OCI-LY1 (cell line): ENCODE measurements at regions not wholly inside any gene's neighbourhood (a gene's known extent, or its start where the extent isn't known, plus 50 kb on each side); places are given as distances from the start of the nearest gene placed in this dataset.
"Not testable (repeated sequence)": the region's sequence is repeated elsewhere in the genome, so short reads cannot be mapped to it uniquely, and the experiment has no call there.

Experiments used
- CTCF ChIP-seq: fragments of 200-600 bp; sonication (generic), shearing (Covaris generic); IDR thresholded peaks from 2 replicates; pipeline ENCODE4 v1.5.1; 2017; ENCODE audit warnings: mild to moderate bottlenecking, antibody characterized with exemption, low read length, moderate library complexity, mixed read lengths
- EZH2 ChIP-seq: fragments of 200-600 bp; sonication (generic), shearing (Covaris generic); IDR thresholded peaks from 2 replicates; pipeline ENCODE4 v1.8.0; 2017; ENCODE audit warnings: borderline replicate concordance, mixed run types, mild to moderate bottlenecking, antibody characterized with exemption, low read length, moderate library complexity, mixed read lengths

GRCh38 chr7:73170415-73170814 lies 84.6 kb upstream of the SPDYE9 start:
- not testable (repeated sequence) for TF ChIP-seq CTCF, EZH2
